ENCODE measurements at regions not wholly inside any gene's neighbourhood (a gene's known extent, or its start where the extent isn't known, plus 50 kb on each side); places are given as distances from the start of the nearest gene placed in this dataset.

- TF ChIP-seq ZSCAN30 (tag by site-specific recombination; IDR thresholded peaks at IDR 0.05): 0 out of 2 replicates have a peak, but pooled peaks have one; percentile 5
- peak; percentile 78 for TF ChIP-seq ZBTB26 (tag by site-specific recombination; optimal IDR thresholded peaks at IDR 0.05)
- peak; percentile 23 for TF ChIP-seq KLF9 (tag by site-specific recombination; IDR thresholded peaks at IDR 0.05; ENCODE audit: low read depth)
- TF ChIP-seq ZNF391 (tag by site-specific recombination; IDR thresholded peaks at IDR 0.05; ENCODE audit: borderline replicate concordance, low read depth): 0 out of 2 replicates have a peak, but pooled peaks have one; percentile 23
- TF ChIP-seq ZNF701 (tag by site-specific recombination; IDR thresholded peaks at IDR 0.05): no peak
- no peak for TF ChIP-seq ZNF629 (tag by site-specific recombination; IDR thresholded peaks at IDR 0.05)
- TF ChIP-seq ZFP37 (tag by site-specific recombination; IDR thresholded peaks at IDR 0.05): peak; percentile 57; the same call in 1 of the 2 replicates
- TF ChIP-seq ZEB2 (tag by site-specific recombination; IDR thresholded peaks at IDR 0.05): peak; percentile 57
- TF ChIP-seq ZNF777 (tag by site-specific recombination; IDR thresholded peaks at IDR 0.05; ENCODE audit: borderline replicate concordance): peak; percentile 46; the same call in 1 of the 2 replicates
- no peak for TF ChIP-seq ZBTB1 (tag by site-specific recombination; IDR thresholded peaks at IDR 0.05)
- TF ChIP-seq ZFP69B (tag by site-specific recombination; IDR thresholded peaks at IDR 0.05): no peak
- TF ChIP-seq ZNF670 (tag by site-specific recombination; IDR thresholded peaks at IDR 0.05; ENCODE audit: low read depth): no peak
- no peak for TF ChIP-seq ZNF626 (tag by site-specific recombination; IDR thresholded peaks at IDR 0.05)
- no peak for TF ChIP-seq ZBTB21 (tag by site-specific recombination; IDR thresholded peaks at IDR 0.05)
- TF ChIP-seq ZBTB17 (tag by site-specific recombination; IDR thresholded peaks at IDR 0.05): peak; percentile 17; the same call in 1 of the 2 replicates
- TF ChIP-seq HIC1 (tag by site-specific recombination; IDR thresholded peaks at IDR 0.05): 0 out of 2 replicates have a peak, but pooled peaks have one; percentile 24
- TF ChIP-seq ZNF18 (tag by site-specific recombination; IDR thresholded peaks at IDR 0.05): peak; percentile 62; the same call in 1 of the 2 replicates
- 0 out of 2 replicates have a peak, but pooled peaks have one; percentile 43 for TF ChIP-seq SP7 (tag by site-specific recombination; IDR thresholded peaks at IDR 0.05)
- TF ChIP-seq ZNF426 (tag by site-specific recombination; IDR thresholded peaks at IDR 0.05): no peak
- no peak for TF ChIP-seq ZFP3 (tag by site-specific recombination; IDR thresholded peaks at IDR 0.05; ENCODE audit: low read depth)
- no peak for TF ChIP-seq ZBTB44 (tag by site-specific recombination; IDR thresholded peaks at IDR 0.05)
- no peak for TF ChIP-seq ZNF174 (tag by site-specific recombination; IDR thresholded peaks at IDR 0.05)
- TF ChIP-seq ZBTB8A (tag by site-specific recombination; IDR thresholded peaks at IDR 0.05): peak; percentile 83
- TF ChIP-seq, protein P1, sequence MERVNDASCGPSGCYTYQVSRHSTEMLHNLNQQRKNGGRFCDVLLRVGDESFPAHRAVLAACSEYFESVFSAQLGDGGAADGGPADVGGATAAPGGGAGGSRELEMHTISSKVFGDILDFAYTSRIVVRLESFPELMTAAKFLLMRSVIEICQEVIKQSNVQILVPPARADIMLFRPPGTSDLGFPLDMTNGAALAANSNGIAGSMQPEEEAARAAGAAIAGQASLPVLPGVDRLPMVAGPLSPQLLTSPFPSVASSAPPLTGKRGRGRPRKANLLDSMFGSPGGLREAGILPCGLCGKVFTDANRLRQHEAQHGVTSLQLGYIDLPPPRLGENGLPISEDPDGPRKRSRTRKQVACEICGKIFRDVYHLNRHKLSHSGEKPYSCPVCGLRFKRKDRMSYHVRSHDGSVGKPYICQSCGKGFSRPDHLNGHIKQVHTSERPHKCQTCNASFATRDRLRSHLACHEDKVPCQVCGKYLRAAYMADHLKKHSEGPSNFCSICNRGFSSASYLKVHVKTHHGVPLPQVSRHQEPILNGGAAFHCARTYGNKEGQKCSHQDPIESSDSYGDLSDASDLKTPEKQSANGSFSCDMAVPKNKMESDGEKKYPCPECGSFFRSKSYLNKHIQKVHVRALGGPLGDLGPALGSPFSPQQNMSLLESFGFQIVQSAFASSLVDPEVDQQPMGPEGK (tag by site-specific recombination; IDR thresholded peaks at IDR 0.05): peak; percentile 75
- TF ChIP-seq, protein P2, sequence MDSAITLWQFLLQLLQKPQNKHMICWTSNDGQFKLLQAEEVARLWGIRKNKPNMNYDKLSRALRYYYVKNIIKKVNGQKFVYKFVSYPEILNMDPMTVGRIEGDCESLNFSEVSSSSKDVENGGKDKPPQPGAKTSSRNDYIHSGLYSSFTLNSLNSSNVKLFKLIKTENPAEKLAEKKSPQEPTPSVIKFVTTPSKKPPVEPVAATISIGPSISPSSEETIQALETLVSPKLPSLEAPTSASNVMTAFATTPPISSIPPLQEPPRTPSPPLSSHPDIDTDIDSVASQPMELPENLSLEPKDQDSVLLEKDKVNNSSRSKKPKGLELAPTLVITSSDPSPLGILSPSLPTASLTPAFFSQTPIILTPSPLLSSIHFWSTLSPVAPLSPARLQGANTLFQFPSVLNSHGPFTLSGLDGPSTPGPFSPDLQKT (IDR thresholded peaks at IDR 0.05; ENCODE audit: borderline replicate concordance, low read depth, low read length): no peak
- TF ChIP-seq GLIS2 (tag by site-specific recombination; IDR thresholded peaks at IDR 0.05): peak; percentile 80
- TF ChIP-seq ZNF423 (tag by site-specific recombination; IDR thresholded peaks at IDR 0.05): peak; percentile 43; the same call in 1 of the 2 replicates
- TF ChIP-seq ZNF302 (tag by site-specific recombination; IDR thresholded peaks at IDR 0.05; ENCODE audit: low read depth): no peak
- peak; percentile 53; the same call in 1 of the 2 replicates for TF ChIP-seq KLF16 (tag by site-specific recombination; IDR thresholded peaks at IDR 0.05)
- peak; percentile 77 for TF ChIP-seq GLIS1 (tag by site-specific recombination; IDR thresholded peaks at IDR 0.05)
Observed at GRCh38 chr2:144331674-144332355, 188.1 kb downstream of the ZEB2 start (continued).
